Left cardiac atrium (tissue), 4 donors: ENCODE measurements at regions not wholly inside any gene's neighbourhood (a gene's known extent, or its start where the extent isn't known, plus 50 kb on each side); places are given as distances from the start of the nearest gene placed in this dataset.

Source experiments
- ATAC-seq, 2 donors: fragments of 200-7000 bp; cut with Tn5 transposase; one replicate each; pipeline ENCODE4 v1.9.1; 2020; ENCODE audit warnings: mild to moderate bottlenecking in 2 of 2, moderate library complexity in 2 of 2
- DNase-seq: peaks from one replicate; pipeline ENCODE4 v3.0.0-alpha.2; 2020
- intact Hi-C, 2 donors: fragments of 100-400 bp; cut with DNase I; formaldehyde crosslinking; loops; one replicate each; pipeline versions ENCODE4 v1.14.1 to v1.15.1; 2022 to 2023
- donor health status: DM: no; HTN: yes; CAD: no.
- donor health status: DM: no; HTN: yes; CAD: no; lungs with severe emphysema.
- donor health status: DM: yes; HTN: yes; CAD: no.
- donor health status: Dilated cardiomyopathy.

DNA sequence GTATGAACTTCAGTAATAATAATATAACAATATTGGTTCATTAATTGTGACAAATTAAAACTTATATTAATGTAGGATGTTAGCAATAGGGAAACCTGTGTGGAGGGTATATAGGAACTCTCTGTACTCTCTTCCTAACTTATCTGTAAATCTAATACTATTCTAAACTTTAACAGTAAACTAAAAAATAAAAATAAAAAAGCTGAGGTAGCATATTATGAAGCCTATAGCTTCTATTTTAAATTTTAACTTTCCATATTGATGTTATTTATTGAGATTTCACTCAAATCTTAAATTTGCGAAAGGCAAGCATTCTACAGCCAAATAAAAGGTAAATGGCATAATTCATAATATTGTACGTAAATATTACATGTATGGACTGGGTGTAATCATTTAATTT is 326.4 kb downstream of the MEI4 start:
- ATAC-seq (no peak), DNase-seq (no peak)
- intact Hi-C loops = no loop called here

DNA sequence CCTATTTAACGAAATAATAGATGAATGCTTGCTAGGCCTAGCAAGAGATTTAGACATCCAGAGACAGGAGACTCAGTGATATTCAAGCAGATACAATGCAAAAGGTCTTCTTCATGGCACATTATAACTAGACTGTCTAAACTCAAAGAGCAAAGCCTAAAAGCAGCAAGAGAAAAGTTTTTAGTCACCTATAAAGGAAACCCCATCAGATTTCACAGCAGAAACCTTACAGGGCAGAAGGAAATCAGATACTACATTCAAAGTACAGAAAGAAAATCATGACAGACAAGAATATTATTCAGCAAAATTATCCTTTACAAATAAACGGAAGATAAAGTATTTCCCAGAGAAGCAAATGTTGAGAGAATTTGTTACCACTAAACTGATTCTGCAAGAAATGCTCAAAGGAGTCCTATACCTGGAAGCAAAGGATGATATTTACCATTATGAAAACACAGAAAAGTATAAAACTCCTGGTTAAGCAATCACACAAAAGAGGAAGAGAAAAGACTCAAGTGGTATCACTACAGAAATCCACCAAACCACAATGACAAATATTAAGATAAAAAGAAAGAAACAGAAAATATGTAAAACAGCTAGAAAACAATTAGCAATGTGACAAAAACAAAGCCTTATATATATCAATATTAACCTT is 333.7 kb downstream of the MEI4 start:
- ATAC-seq (no peak), DNase-seq (no peak)
- intact Hi-C loops = no loop called here

DNA sequence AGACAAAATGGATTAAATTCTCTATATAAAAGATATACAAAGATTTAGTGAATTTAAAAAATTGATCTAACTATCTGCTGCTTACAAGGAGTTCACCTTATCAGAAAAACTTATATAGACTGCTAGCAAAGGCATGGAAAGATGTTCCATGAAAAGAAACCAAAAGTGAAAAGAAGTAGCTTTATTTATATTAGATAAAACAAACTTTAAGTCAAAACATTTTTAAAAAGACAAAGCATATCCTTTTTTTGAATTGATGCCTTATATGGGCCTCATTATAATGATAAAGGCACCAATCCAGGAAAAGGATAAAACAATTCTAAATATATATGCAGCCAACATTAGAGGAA is 334.2 kb downstream of the MEI4 start:
- intact Hi-C loops = no loop called here
- DNase-seq (no peak), ATAC-seq (no peak)

DNA sequence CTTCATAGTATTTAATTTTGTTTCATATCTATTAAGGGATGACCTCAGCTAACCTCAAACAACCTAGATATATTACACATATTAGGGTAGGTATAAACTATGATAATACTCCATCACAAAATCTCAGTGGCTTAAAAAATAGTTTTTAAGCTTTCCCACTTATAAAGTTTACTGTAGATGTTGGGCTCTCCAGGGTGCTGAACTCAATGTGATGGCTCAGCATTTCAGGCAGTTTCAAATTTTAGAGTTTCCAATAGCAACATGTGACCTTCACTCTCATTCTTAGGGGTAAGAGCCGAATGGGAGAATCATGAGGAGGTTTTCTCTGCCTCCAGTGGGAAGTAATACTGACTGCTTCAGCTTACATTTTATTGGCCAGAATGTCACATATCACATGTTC is 357.3 kb downstream of the MEI4 start:
- DNase-seq (no peak), ATAC-seq (no peak)
- intact Hi-C loops = no loop called here

DNA sequence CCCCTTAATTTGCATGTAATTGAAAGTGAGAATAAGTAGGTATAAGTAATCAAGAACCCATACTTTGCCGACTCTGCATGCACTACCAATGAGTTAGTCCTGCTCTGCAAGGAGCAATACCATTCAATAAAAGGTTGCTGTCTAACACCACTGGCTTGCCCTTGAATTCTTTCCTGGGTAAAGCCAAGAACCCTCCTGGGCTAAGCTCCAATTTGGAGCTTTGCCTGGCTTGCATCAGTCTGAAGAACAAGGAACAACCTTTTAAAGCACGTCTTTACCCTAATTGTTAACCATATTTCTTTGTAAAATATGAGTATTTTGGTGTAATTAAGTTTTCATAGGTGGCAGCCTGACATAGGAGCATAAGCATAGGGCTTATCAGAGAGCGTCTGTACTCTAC is 367.7 kb downstream of the MEI4 start:
- intact Hi-C loops = no loop called here
- no peak for DNase-seq
- ATAC-seq = no peak

DNA sequence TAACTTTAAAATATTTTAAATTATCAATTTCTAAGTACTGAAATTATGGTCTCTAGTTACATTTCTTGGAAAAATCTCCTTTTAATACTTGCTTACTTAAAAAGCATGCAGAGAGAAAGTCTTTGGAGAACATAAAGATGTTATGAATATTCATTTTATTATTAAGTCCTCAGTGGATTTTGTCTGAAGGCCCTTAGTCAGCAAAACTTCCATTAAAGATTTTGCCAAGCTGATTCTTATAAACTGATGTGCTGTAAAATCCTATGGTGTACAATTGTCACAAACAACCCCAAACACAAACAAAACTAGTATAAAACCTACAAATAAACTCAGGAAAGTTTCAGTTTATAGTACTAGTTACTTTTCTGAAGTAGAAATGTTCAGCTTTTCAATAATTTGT is 372.7 kb downstream of the MEI4 start:
- intact Hi-C loops = no loop called here

DNA sequence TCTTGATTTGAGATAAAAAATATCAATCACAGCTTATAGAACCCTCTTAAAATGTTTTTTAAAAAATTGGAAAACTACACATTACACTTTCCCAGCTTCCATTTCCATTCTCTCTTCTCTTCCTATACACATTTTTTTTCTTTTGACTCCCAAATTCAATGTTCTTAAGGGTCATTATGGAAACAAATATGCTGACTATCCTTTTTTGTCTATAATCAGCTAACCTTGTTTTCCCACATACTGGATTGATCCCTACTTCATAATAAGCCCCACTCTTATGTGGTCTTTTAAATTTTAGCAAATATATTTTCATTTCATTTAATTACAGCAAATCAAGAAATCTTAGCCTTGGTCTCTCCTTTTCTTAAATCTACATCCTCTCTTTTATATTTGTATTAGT is 378.4 kb downstream of the MEI4 start:
- DNase-seq = no peak
- intact Hi-C loops = no loop called here
- ATAC-seq = no peak

More for the DNA sequence above, 372.7 kb downstream of the MEI4 start:
- DNase-seq (no peak), ATAC-seq (no peak)

DNA sequence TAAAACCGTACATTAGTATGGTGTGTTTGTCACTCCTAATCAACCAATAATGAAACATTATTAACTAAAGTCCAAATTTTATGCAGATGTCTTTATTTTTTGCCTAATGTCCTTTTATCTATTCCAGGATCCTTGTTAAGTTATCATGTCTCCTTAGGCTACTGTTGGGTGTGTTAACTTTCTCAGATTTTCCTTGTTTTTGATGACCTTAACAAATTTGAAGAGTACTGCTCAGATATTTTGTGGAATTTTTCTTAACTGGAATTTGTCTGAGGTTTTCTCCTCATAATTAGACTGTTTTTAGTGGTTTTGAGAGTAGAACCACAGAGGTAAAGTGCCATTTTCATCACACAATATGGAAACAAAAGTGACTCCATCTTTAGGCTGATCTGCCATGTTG is 406.3 kb downstream of the MEI4 start:
- DNase-seq (no peak), ATAC-seq (no peak)
- intact Hi-C loops = no loop called here

DNA sequence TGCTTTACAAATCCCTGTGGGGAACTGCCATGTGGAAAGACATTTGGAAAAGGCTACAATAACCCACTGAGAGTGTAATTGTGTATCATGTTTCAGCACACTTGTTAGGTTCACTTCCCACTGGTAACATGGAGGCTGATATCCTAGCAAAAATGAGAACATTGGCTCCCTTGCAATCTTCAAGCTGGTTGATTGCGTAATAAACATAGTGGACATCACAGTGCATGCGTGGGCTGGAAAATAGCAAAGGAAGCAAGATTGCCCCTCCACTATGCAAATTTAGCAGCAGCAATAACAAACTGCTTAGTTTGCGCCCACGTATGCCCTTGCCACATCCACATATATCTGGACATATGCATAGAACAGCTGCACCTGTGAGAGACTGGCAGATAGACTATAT is 410.2 kb downstream of the MEI4 start:
- intact Hi-C loops = no loop called here
- DNase-seq (no peak), ATAC-seq (no peak)

DNA sequence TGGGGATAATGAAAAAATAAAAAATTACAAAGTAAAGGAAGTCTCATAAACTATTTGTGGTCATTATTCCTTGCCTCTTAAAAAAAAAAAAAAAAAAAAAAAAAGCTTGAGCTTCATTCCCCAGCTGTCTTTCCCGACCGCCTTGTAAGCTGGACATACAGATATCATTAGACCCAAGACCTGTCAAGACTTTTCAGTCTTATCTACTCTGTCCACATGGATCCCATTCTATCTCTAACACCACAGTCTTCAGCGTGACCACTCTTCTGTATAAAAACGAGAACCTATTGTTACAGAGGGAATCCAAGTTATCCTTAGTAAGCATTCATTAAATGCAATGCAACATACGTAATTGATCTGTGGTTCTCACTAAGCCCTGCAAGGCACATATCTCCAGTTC is 423.5 kb downstream of the MEI4 start:
- intact Hi-C loops = no loop called here
- no peak for DNase-seq
- ATAC-seq = no peak

DNA sequence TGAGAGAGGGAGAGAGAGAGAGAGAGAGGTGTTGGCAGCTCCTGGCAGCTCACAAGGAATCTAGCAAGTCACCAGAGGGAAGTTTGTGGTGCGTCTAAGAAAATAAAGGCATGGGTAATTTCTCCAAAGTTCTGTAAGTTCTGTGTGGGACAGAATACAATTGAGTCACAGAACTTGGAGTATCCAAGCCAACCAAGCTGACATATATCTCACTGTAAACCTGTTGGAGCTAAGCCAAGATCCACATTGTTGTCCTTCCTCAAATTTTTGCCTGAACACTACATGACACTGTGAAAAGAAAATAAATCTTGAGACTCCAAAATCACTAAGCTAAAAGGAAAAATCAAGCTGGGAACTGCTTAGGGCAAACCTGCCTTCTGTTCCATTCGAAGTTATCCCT is 436.7 kb downstream of the MEI4 start:
- intact Hi-C loops = no loop called here
- ATAC-seq (no peak), DNase-seq (no peak)

DNA sequence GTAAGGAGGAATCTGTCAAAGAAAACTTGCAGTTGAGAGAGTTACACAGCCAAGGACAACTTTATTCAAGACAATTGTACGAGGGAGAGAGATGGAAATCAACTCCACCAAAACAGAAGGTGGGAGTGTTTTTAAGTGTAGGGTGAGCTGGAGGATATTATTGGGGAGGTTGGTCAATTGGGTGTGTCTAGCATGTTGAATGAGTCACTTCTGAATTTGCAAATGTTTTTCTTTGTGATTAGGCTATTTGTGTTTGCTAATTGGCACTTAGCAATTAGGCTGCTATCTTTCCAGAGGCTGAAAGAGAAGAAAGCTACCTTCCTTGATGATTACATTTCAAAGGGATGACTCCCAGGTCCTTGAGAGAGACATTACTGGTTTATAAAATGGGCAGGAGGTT is 441.1 kb downstream of the MEI4 start:
- ATAC-seq = peak in 1 of 2 donors; percentile 57
- no peak for DNase-seq
- intact Hi-C loops = no loop called here

DNA sequence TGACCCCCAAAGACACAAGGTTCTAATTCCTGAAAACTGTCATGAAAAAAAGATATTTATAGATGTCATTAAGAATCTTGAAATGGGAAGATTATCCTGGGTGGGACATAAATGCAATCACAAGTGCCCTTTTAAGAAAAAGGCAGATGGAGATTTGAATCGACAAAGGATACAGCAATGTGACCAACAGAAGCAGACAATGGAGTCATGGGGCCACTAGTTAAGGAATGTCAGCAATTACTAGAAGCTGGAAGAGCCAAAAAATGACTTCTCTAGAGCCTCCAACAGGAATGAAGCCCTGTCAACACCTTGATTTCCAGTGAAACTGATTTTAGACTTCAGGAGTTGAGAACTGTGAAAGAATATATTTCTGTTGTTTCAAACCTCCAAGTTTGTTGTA is 448.5 kb downstream of the MEI4 start:
- no peak for DNase-seq
- intact Hi-C loops = no loop called here

DNA sequence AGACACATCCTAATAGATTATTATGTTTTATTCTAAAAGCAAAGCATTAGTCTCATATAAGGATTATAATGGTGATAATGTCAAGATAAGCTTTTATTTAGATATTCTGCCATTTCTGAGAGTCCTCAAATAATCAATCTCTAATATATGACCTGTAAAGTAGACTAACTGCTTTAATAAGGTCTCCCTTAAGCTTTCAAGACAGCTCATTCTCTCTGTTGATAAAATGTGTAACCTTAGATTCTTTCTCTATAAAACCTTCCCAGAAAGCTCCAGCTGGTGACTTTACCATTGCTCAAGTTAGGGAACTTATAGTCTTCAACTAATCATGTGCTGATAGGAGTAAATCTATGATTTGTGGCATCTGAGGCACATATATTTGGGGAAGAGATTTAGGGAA is 457.8 kb downstream of the MEI4 start:
- ATAC-seq = no peak

More for the DNA sequence above, 448.5 kb downstream of the MEI4 start:
- no peak for ATAC-seq

DNA sequence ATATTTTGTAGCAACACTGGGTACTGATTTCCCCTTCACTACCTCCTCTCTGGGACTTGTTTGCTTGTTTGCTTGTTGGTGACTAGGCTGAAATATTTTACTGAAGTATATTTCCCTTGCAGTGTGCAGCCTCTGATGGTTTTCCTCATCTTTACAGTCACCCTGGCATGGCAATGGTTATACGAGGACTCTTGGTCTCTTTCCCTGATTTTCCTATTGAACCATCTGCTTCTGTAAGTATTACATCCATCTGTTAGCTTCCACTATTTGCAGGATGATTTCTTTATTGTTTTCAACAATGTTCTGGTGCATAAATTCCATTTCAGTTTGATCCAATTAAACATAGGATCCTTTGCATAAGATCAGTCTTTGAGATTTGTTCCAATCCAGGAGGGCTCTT is 465.1 kb downstream of the MEI4 start:
- intact Hi-C loops = no loop called here
- no peak for DNase-seq
- no peak for ATAC-seq

More for the DNA sequence above, 457.8 kb downstream of the MEI4 start:
- no peak for DNase-seq
- intact Hi-C loops = no loop called here

DNA sequence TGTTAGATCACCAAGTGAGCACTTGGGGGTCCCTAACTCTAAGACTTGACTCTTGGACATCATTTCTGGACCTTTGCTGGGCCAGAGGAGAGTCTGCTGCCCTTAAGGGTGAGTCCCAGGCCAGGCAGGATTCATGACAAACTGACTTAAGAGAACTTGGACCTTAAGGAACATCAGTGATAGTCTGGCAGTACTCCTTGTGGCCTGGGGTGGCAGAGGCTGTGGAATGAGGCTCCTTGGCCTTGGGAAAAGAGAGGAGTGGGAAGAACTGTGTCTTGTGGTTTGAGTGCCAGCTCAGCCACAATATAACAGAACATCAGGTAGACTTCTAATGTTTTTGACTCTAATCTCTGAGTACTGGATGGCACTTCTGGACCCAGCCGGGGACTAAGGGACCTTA is 478.7 kb downstream of the MEI4 start:
- ATAC-seq (no peak), DNase-seq (no peak)
- intact Hi-C loops = no loop called here

DNA sequence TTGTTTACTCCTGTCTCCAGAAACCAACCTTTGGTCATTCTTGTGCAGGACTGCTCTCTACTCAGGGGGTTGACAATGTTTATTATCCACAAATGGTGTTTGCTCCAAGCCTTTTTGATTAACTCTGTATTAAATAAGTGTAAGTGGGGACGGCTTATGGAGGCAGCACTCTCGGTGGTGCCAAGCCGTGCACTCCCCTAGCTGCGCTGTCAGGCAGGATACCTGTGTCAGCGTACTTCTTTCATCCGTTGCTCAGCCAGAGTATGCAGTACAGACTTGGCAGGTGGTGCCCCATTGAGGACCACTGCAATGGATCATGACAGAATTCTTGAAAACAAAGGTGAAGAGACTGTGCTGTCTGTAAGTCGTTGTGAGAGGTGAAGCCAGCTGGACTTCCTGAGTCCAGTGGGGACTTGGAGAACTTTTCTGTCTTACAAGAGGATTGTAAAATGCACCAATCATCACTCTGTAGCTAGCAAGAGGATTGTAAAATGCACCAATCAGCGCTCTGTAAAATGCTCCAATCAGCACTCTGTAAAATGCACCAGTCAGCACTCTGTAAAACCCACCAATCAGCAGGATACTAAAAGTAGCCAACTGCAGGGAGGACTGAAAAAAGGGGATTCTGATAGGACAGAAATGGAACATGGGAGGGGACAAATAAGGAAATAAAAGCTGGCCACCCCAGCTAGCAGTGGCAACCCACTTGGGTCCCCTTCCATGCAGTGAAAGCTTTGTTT is 480.0 kb downstream of the MEI4 start:
- ATAC-seq = no peak
- intact Hi-C loops = no loop called here
- no peak for DNase-seq

DNA sequence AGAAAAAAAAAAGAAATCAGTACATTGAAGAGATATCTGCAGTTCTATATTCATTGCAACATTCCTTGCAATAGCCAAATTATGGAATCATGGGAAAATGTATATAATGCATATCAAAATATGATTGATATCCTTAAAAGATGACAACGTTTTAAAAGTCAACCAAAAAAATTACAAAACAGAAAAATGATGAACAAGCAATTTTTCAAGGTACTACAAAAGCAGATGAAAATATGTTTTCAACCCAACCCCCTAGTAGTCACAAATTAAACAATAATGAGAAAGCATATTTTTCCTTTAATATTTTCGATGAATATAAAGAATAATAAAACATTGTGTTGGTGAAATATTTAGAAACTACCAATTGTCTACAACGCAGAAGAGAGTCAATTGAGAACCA is 497.6 kb downstream of the MEI4 start:
- intact Hi-C loops = no loop called here
- ATAC-seq (no peak), DNase-seq (no peak)

DNA sequence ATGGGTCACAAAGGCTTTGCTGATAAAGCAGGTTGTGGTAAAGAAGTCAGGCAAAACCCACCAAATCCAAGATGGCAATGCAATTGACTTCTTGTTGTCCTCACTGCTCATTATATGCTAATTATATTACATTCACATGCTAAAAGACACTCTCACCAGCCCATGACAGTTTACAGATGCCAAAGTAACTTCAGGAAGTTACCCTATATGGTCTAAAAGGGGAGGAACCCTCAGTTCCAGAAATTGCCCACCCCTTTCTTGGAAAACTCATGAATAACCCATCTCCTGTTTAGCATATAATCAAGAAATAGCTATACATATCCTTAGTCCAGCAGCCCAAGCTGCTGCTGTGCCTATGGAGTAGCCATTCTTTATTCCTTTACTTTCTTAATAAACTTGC is 501.1 kb downstream of the MEI4 start:
- DNase-seq = no peak
- no peak for ATAC-seq
- intact Hi-C loops = no loop called here

DNA sequence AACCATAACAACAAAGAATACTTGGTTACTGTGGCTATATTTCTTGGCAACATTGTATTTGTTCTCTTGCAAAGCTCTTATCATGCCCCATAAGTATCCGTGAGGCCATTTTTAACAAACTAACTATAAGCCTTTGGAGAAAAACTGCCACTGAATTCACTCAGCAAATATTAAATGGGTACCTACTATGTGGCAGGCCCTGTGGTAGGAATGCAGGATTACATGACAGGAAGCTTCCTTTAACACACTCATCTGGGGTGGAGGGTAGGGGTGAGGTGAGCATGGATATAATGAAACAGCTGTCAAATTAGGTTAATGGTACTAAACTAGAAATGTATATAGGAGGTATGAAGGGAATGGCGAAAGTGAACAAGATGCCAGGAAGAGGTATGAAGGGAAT is 504.8 kb downstream of the MEI4 start:
- DNase-seq (no peak), ATAC-seq (no peak)
- intact Hi-C loops = no loop called here

DNA sequence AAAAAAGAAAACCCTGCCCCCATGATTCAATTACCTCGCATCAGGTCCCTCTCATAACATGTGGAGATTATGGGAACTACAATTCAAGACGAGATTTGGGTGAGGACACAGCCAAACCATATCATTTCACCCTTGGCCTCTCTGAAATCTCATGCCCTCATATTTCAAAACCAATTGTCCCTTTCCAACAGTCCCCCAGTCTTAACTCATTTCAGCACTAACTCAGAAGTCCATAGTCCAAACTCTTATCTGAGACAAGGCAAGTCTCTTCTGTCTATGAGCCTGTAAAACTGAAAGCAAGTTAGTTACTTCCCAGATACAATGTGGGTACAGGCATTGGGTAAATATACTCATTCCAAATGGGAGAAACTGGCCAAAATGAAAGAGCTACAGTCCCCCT is 536.1 kb downstream of the MEI4 start:
- ATAC-seq = no peak
- intact Hi-C loops = no loop called here
- DNase-seq = no peak
